ENCODE measurements at regions not wholly inside any gene's neighbourhood (a gene's known extent, or its start where the extent isn't known, plus 50 kb on each side); places are given as distances from the start of the nearest gene placed in this dataset.

DNA sequence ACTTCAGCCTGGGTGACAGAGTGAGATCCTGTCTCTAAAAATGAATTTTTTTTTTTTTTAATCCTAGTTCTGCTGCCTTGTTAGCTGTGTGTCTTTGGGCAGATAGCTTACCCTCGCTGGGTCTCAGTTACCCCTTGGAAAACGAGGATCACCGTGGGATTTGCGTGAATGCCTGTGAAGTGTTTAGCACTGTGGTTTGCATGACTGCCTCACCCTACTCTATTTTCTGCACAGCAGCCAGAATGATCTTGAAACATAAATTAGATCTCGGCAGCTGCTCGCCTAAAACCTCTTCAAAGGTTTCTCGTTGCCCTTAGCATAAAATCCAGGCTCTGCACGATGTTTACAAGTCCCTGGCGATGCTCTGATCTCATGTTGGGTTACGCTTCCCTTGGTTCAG, 71.2 kb upstream of the GRIN2A start:
- TF ChIP-seq ZNF331 (CRISPR knock-in tag; IDR thresholded peaks at IDR 0.05; ENCODE audit: low read depth) (no peak), POLR2AphosphoS5 (IDR thresholded peaks at IDR 0.05; ENCODE audit: low read depth) (no peak), JUNB (IDR thresholded peaks at IDR 0.05; ENCODE audit: unreplicated experiment) (no peak), EZH2 (IDR thresholded peaks at IDR 0.05; ENCODE audit: low read depth, unreplicated experiment) (no peak), CREB1 (CRISPR knock-in tag; IDR thresholded peaks at IDR 0.05; ENCODE audit: low read depth) (no peak)
- TF ChIP-seq, protein P1, sequence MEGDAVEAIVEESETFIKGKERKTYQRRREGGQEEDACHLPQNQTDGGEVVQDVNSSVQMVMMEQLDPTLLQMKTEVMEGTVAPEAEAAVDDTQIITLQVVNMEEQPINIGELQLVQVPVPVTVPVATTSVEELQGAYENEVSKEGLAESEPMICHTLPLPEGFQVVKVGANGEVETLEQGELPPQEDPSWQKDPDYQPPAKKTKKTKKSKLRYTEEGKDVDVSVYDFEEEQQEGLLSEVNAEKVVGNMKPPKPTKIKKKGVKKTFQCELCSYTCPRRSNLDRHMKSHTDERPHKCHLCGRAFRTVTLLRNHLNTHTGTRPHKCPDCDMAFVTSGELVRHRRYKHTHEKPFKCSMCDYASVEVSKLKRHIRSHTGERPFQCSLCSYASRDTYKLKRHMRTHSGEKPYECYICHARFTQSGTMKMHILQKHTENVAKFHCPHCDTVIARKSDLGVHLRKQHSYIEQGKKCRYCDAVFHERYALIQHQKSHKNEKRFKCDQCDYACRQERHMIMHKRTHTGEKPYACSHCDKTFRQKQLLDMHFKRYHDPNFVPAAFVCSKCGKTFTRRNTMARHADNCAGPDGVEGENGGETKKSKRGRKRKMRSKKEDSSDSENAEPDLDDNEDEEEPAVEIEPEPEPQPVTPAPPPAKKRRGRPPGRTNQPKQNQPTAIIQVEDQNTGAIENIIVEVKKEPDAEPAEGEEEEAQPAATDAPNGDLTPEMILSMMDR (conservative IDR thresholded peaks at IDR 0.05; ENCODE audit: low read depth in 2 of 2), result no peak

All from GM23338 (cell line).